ENCODE measurements at regions not wholly inside any gene's neighbourhood (a gene's known extent, or its start where the extent isn't known, plus 50 kb on each side); places are given as distances from the start of the nearest gene placed in this dataset.

DNA sequence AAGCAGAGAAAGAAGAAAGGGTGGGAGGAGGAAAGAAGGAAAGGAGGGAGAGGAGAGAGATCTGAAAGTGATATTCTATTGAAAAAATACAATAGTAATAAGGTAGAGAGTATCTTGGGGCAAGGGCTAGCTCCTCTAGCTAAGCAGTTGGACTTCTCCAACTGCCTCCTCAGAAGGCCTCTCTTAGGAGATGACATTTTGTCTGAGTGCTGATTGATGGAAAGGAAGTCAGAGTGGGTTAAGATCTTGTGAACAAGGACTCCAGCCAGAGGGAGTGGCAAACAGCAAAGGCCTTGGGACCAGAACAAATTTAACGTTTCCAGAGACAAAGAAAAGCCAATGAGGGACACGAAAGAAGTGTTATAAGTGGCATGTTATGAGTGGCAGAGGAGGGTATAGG, 111.8 kb upstream of the TNFAIP3 start:
- Histone ChIP-seq H4K5ac (ENCODE audit: low read length) (no peak overlapping the region), H2BK120ac (ENCODE audit: low read depth, low read length) (no peak overlapping the region), H3K9ac (ENCODE audit: low read length) (no peak overlapping the region), H3K4me2 (ENCODE audit: low read length) (no peak overlapping the region), H3K36me3 (ENCODE audit: control insufficient read depth, insufficient read depth, low read length) (no peaks in the 10 kb centered on the region), H3K79me1 (ENCODE audit: low read length) (no peaks in the 10 kb centered on the region), H3K27ac (ENCODE audit: low read depth, low read length) (no peak overlapping the region), H2AK5ac (ENCODE audit: low read length) (no peak overlapping the region), H2BK15ac (replicated peaks; ENCODE audit: low read depth) (no peak overlapping the region), H2BK5ac (ENCODE audit: low read length) (no peak overlapping the region), H3K4me1 (ENCODE audit: control insufficient read depth, low read depth, low read length) (no peaks in the 10 kb centered on the region), H3K79me2 (ENCODE audit: control insufficient read depth, insufficient read depth, low read length) (no peaks in the 10 kb centered on the region), H4K8ac (ENCODE audit: low read depth, low read length) (no peak overlapping the region), H3K56ac (ENCODE audit: low read length) (no peak overlapping the region), H3K18ac (ENCODE audit: low read length) (no peak overlapping the region), H3K23ac (ENCODE audit: low read length) (no peak overlapping the region), H3K27me3 (ENCODE audit: insufficient read depth, low read length, poor library complexity) (no peaks in the 10 kb centered on the region), H3K4me3 (ENCODE audit: low read length) (no peak overlapping the region), H3K4ac (ENCODE audit: low read depth, low read length) (no peak overlapping the region)
- no peak for DNase-seq
- no CpG with 5 or more reads among the region's 2 CpGs for WGBS (ENCODE audit: extremely low coverage, insufficient coverage, low lambda C conversion rate)

GRCh38 chr6:137756788-137757187, 110.3 kb upstream of the TNFAIP3 start:
- H4K5ac ChIP-seq (ENCODE audit: low read length) = no peak overlapping the region
- H3K79me1 ChIP-seq (ENCODE audit: low read length) = no peaks in the 10 kb centered on the region
- no peak overlapping the region for H3K18ac ChIP-seq (ENCODE audit: low read length)
- no CpG with 5 or more reads among the region's 3 CpGs for WGBS (ENCODE audit: extremely low coverage, insufficient coverage, low lambda C conversion rate)
- no peaks in the 10 kb centered on the region for H3K4me1 ChIP-seq (ENCODE audit: control insufficient read depth, low read depth, low read length)
- no peak overlapping the region for H3K4me2 ChIP-seq (ENCODE audit: low read length)
- H2BK5ac ChIP-seq (ENCODE audit: low read length) = no peak overlapping the region
- no peak overlapping the region for H2BK120ac ChIP-seq (ENCODE audit: low read depth, low read length)
- H3K4ac ChIP-seq (ENCODE audit: low read depth, low read length) = no peak overlapping the region
- no peak overlapping the region for H2AK5ac ChIP-seq (ENCODE audit: low read length)
- H3K23ac ChIP-seq (ENCODE audit: low read length) = no peak overlapping the region
- no peak overlapping the region for H3K4me3 ChIP-seq (ENCODE audit: low read length)
- H3K36me3 ChIP-seq (ENCODE audit: control insufficient read depth, insufficient read depth, low read length) = no peaks in the 10 kb centered on the region
- no peak overlapping the region for H3K56ac ChIP-seq (ENCODE audit: low read length)
- H3K27me3 ChIP-seq (ENCODE audit: insufficient read depth, low read length, poor library complexity) = no peaks in the 10 kb centered on the region
- no peak overlapping the region for H2BK15ac ChIP-seq (replicated peaks; ENCODE audit: low read depth)
- no peak for DNase-seq
- H3K27ac ChIP-seq (ENCODE audit: low read depth, low read length) = no peak overlapping the region
- H3K9ac ChIP-seq (ENCODE audit: low read length) = no peak overlapping the region
- H4K8ac ChIP-seq (ENCODE audit: low read depth, low read length) = no peak overlapping the region
- no peaks in the 10 kb centered on the region for H3K79me2 ChIP-seq (ENCODE audit: control insufficient read depth, insufficient read depth, low read length)

GRCh38 chr6:137758661-137759060, 108.4 kb upstream of the TNFAIP3 start:
- no peak overlapping the region for H3K9ac ChIP-seq (ENCODE audit: low read length)
- no peak overlapping the region for H2AK5ac ChIP-seq (ENCODE audit: low read length)
- no peak overlapping the region for H3K23ac ChIP-seq (ENCODE audit: low read length)
- no peaks in the 10 kb centered on the region for H3K36me3 ChIP-seq (ENCODE audit: control insufficient read depth, insufficient read depth, low read length)
- no peaks in the 10 kb centered on the region for H3K79me2 ChIP-seq (ENCODE audit: control insufficient read depth, insufficient read depth, low read length)
- no peak overlapping the region for H3K4me2 ChIP-seq (ENCODE audit: low read length)
- H3K4ac ChIP-seq (ENCODE audit: low read depth, low read length) = no peak overlapping the region
- no peaks in the 10 kb centered on the region for H3K79me1 ChIP-seq (ENCODE audit: low read length)
- no peak overlapping the region for H3K56ac ChIP-seq (ENCODE audit: low read length)
- no peak overlapping the region for H3K18ac ChIP-seq (ENCODE audit: low read length)
- no peak overlapping the region for H4K8ac ChIP-seq (ENCODE audit: low read depth, low read length)
- no peaks in the 10 kb centered on the region for H3K27me3 ChIP-seq (ENCODE audit: insufficient read depth, low read length, poor library complexity)
- DNase-seq = no peak
- no peak overlapping the region for H3K4me3 ChIP-seq (ENCODE audit: low read length)
- no peaks in the 10 kb centered on the region for H3K4me1 ChIP-seq (ENCODE audit: control insufficient read depth, low read depth, low read length)
- no peak overlapping the region for H2BK15ac ChIP-seq (replicated peaks; ENCODE audit: low read depth)
- no CpG with 5 or more reads among the region's 1 CpG for WGBS (ENCODE audit: extremely low coverage, insufficient coverage, low lambda C conversion rate)
- H2BK120ac ChIP-seq (ENCODE audit: low read depth, low read length) = no peak overlapping the region
- no peak overlapping the region for H4K5ac ChIP-seq (ENCODE audit: low read length)
- no peak overlapping the region for H3K27ac ChIP-seq (ENCODE audit: low read depth, low read length)
- no peak overlapping the region for H2BK5ac ChIP-seq (ENCODE audit: low read length)

- Histone ChIP-seq H3K79me2 (ENCODE audit: control insufficient read depth, insufficient read depth, low read length) (no peaks in the 10 kb centered on the region), H2AK5ac (ENCODE audit: low read length) (no peak overlapping the region), H3K56ac (ENCODE audit: low read length) (no peak overlapping the region), H3K36me3 (ENCODE audit: control insufficient read depth, insufficient read depth, low read length) (no peaks in the 10 kb centered on the region), H4K8ac (ENCODE audit: low read depth, low read length) (no peak overlapping the region), H3K27me3 (ENCODE audit: insufficient read depth, low read length, poor library complexity) (no peaks in the 10 kb centered on the region), H3K23ac (ENCODE audit: low read length) (no peak overlapping the region), H2BK5ac (ENCODE audit: low read length) (no peak overlapping the region), H3K4me3 (ENCODE audit: low read length) (no peak overlapping the region), H3K4me1 (ENCODE audit: control insufficient read depth, low read depth, low read length) (no peaks in the 10 kb centered on the region), H2BK120ac (ENCODE audit: low read depth, low read length) (no peak overlapping the region), H3K79me1 (ENCODE audit: low read length) (no peaks in the 10 kb centered on the region), H3K9ac (ENCODE audit: low read length) (no peak overlapping the region), H2BK15ac (replicated peaks; ENCODE audit: low read depth) (no peak overlapping the region), H3K27ac (ENCODE audit: low read depth, low read length) (no peak overlapping the region), H4K5ac (ENCODE audit: low read length) (no peak overlapping the region), H3K4me2 (ENCODE audit: low read length) (no peak overlapping the region), H3K18ac (ENCODE audit: low read length) (no peak overlapping the region), H3K4ac (ENCODE audit: low read depth, low read length) (no peak overlapping the region)
- WGBS (ENCODE audit: extremely low coverage, insufficient coverage, low lambda C conversion rate) = no CpG with 5 or more reads among the region's 1 CpG
- no peak for DNase-seq
Observed at GRCh38 chr6:137759624-137760023, 107.4 kb upstream of the TNFAIP3 start.

DNA sequence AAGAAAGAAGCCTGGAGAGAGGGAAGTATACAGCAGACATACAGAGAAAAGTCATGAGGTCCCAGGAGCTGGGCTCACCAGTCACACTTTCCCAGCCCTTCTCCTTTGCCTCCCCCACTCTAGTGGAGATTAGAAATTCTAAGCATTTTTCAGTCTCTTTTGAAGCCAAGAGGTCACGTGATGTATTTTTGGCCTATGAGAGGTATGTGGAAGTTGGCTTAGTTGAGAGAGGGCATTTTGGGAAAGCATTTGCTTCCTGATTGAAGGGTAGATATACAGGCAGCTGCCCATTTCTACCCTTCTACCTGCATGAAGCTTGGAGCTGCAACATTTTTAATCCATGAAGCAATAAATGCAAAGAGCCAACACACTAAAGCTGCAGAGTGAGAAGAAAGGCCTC, 106.0 kb upstream of the TNFAIP3 start:
- Histone ChIP-seq H2BK120ac (ENCODE audit: low read depth, low read length) (no peak overlapping the region), H3K4me2 (ENCODE audit: low read length) (no peak overlapping the region), H3K79me1 (ENCODE audit: low read length) (no peaks in the 10 kb centered on the region), H3K27me3 (ENCODE audit: insufficient read depth, low read length, poor library complexity) (no peaks in the 10 kb centered on the region), H3K9ac (ENCODE audit: low read length) (no peak overlapping the region), H2BK5ac (ENCODE audit: low read length) (no peak overlapping the region), H3K27ac (ENCODE audit: low read depth, low read length) (no peak overlapping the region), H3K23ac (ENCODE audit: low read length) (no peak overlapping the region), H3K4me3 (ENCODE audit: low read length) (no peak overlapping the region), H4K5ac (ENCODE audit: low read length) (no peak overlapping the region), H4K8ac (ENCODE audit: low read depth, low read length) (no peak overlapping the region), H3K79me2 (ENCODE audit: control insufficient read depth, insufficient read depth, low read length) (no peaks in the 10 kb centered on the region), H3K4ac (ENCODE audit: low read depth, low read length) (no peak overlapping the region), H2BK15ac (replicated peaks; ENCODE audit: low read depth) (no peak overlapping the region), H3K36me3 (ENCODE audit: control insufficient read depth, insufficient read depth, low read length) (no peaks in the 10 kb centered on the region), H3K56ac (ENCODE audit: low read length) (no peak overlapping the region), H2AK5ac (ENCODE audit: low read length) (no peak overlapping the region), H3K4me1 (ENCODE audit: control insufficient read depth, low read depth, low read length) (no peaks in the 10 kb centered on the region), H3K18ac (ENCODE audit: low read length) (no peak overlapping the region)
- no CpG with 5 or more reads among the region's 1 CpG for WGBS (ENCODE audit: extremely low coverage, insufficient coverage, low lambda C conversion rate)
- peak; percentile 20 for DNase-seq

DNA sequence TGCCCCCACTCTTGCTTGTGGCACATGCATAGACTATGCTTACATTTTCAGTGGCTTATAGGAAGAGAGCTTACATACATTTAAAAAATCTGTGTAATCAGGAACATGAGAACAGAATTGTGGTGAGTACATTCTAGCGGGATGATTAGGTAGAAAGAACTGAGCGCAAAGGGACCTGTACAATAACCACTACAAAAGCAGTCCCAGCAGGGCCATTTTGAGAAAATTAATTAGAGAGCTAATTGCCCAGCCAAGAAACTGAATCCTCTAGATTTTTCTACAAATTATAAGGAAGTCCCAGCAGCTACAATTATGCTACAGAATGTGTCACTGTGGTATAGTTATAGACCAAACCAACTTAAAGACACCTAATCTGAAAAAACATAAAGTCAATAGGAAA, 105.6 kb upstream of the TNFAIP3 start:
- no peaks in the 10 kb centered on the region for H3K27me3 ChIP-seq (ENCODE audit: insufficient read depth, low read length, poor library complexity)
- no peak overlapping the region for H3K4ac ChIP-seq (ENCODE audit: low read depth, low read length)
- no peak overlapping the region for H2BK5ac ChIP-seq (ENCODE audit: low read length)
- no peak overlapping the region for H3K9ac ChIP-seq (ENCODE audit: low read length)
- no peak overlapping the region for H2BK120ac ChIP-seq (ENCODE audit: low read depth, low read length)
- no peaks in the 10 kb centered on the region for H3K79me2 ChIP-seq (ENCODE audit: control insufficient read depth, insufficient read depth, low read length)
- no peak overlapping the region for H3K56ac ChIP-seq (ENCODE audit: low read length)
- no peaks in the 10 kb centered on the region for H3K4me1 ChIP-seq (ENCODE audit: control insufficient read depth, low read depth, low read length)
- H2AK5ac ChIP-seq (ENCODE audit: low read length) = no peak overlapping the region
- H4K5ac ChIP-seq (ENCODE audit: low read length) = no peak overlapping the region
- H3K4me2 ChIP-seq (ENCODE audit: low read length) = no peak overlapping the region
- H3K36me3 ChIP-seq (ENCODE audit: control insufficient read depth, insufficient read depth, low read length) = no peaks in the 10 kb centered on the region
- H4K8ac ChIP-seq (ENCODE audit: low read depth, low read length) = no peak overlapping the region
- H2BK15ac ChIP-seq (replicated peaks; ENCODE audit: low read depth) = no peak overlapping the region
- DNase-seq = no peak
- no peak overlapping the region for H3K4me3 ChIP-seq (ENCODE audit: low read length)
- no peak overlapping the region for H3K27ac ChIP-seq (ENCODE audit: low read depth, low read length)
- H3K23ac ChIP-seq (ENCODE audit: low read length) = no peak overlapping the region
- no CpG with 5 or more reads among the region's 2 CpGs for WGBS (ENCODE audit: extremely low coverage, insufficient coverage, low lambda C conversion rate)
- H3K18ac ChIP-seq (ENCODE audit: low read length) = no peak overlapping the region
- H3K79me1 ChIP-seq (ENCODE audit: low read length) = no peaks in the 10 kb centered on the region

Data from mesendoderm (in vitro differentiated cells).